ENCODE measurements at regions not wholly inside any gene's neighbourhood (a gene's known extent, or its start where the extent isn't known, plus 50 kb on each side); places are given as distances from the start of the nearest gene placed in this dataset.

DNA sequence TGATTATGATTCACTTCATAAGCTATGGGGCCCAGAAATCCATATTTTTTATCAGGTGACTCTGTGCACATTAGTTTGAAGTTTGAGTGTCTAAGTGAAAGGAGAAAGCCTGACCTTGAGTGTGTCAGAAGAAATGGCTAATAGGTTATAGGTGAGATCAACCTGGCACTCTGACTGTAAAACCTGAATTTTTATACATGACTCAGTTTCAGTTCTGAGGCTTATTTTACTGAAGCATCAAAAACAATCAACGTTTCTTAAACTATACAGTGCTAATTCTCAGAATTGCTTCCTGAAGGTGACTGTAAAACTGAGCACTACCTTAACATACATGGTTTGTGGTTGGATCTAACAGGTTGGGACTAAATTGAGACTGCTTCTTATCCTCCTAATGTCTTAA is 159.4 kb upstream of the AHR start:
- H3K56ac ChIP-seq (replicated peaks; ENCODE audit: insufficient read length, low read depth, low read length): no peak overlapping the region
- H2AK5ac ChIP-seq (ENCODE audit: low read depth, low read length): no peak overlapping the region
- no peak overlapping the region for H2BK5ac ChIP-seq (ENCODE audit: low read depth, low read length)
- no peaks in the 10 kb centered on the region for H3K4me1 ChIP-seq (replicated peaks in 1 of 4; ENCODE audit: control insufficient read depth in 3 of 4, insufficient read depth in 4 of 4, low read length in 3 of 4)
- 90% methylated on average over 1 of the region's 1 CpG; no CpG with 5 or more reads in 1 of the 2 experiments for WGBS, 2 experiments (ENCODE audit: extremely low coverage in 1 of 2, insufficient coverage in 1 of 2, insufficient read length in 1 of 2, insufficient replicate concordance in 2 of 2, low coverage in 1 of 2, low lambda C conversion rate in 2 of 2, missing lambda C conversion rate in 1 of 2)
- no peak overlapping the region for H2AFZ ChIP-seq (ENCODE audit: low read length)
- no peak overlapping the region for H3K14ac ChIP-seq (ENCODE audit: insufficient read length)
- no peak overlapping the region for H2BK15ac ChIP-seq (ENCODE audit: low read length)
- H3K18ac ChIP-seq (ENCODE audit: extremely low read depth, low read length): no peak overlapping the region
- ChIA-PET POLR2A (ENCODE audit: partially characterized antibody) (no interaction called here), CTCF (ENCODE audit: partially characterized antibody) (no interaction called here)
- no peak overlapping the region for H2BK12ac ChIP-seq (ENCODE audit: low read depth, low read length)
- H4K20me1 ChIP-seq (replicated peaks in 1 of 2; ENCODE audit: control insufficient read depth in 1 of 2, insufficient read depth in 2 of 2, low read length in 2 of 2): no peaks in the 10 kb centered on the region
- no peak overlapping the region for H3K4me2 ChIP-seq (ENCODE audit: insufficient read depth in 1 of 2, low read depth in 2 of 2, low read length in 2 of 2)
- TF ChIP-seq SP2 (IDR thresholded peaks at IDR 0.05; ENCODE audit: low read length) (no peak), SP1 (IDR thresholded peaks at IDR 0.05; ENCODE audit: low read depth, low read length) (no peak), SAP30 (IDR thresholded peaks at IDR 0.05; ENCODE audit: insufficient read depth, insufficient replicate concordance, low read length) (no peak), RBBP5 (IDR thresholded peaks at IDR 0.05; ENCODE audit: borderline replicate concordance, low read depth, low read length) (no peak), HDAC6 (IDR thresholded peaks at IDR 0.05; ENCODE audit: low read depth, low read length) (no peak), KDM1A (IDR thresholded peaks at IDR 0.05; ENCODE audit: borderline replicate concordance, low read length) (no peak), POU5F1 (IDR thresholded peaks at IDR 0.05; ENCODE audit: low read depth, low read length) (no peak), CHD1 (IDR thresholded peaks at IDR 0.05; ENCODE audit: low read depth, low read length) (no peak), EGR1 (IDR thresholded peaks at IDR 0.05; ENCODE audit: borderline replicate concordance, low read depth, low read length) (no peak), CBX5 (IDR thresholded peaks at IDR 0.05; ENCODE audit: low read depth, low read length) (no peak), ASH2L (IDR thresholded peaks at IDR 0.05; ENCODE audit: low read length) (no peak)
- TF ChIP-seq, protein P1, sequence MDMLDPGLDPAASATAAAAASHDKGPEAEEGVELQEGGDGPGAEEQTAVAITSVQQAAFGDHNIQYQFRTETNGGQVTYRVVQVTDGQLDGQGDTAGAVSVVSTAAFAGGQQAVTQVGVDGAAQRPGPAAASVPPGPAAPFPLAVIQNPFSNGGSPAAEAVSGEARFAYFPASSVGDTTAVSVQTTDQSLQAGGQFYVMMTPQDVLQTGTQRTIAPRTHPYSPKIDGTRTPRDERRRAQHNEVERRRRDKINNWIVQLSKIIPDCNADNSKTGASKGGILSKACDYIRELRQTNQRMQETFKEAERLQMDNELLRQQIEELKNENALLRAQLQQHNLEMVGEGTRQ (IDR thresholded peaks at IDR 0.05; ENCODE audit: low read length): no peak
- DNase-seq (ENCODE audit: low read depth in 1 of 2, low spot score in 2 of 2) (no peak), FAIRE-seq (no peak)
- H3K27ac ChIP-seq (ENCODE audit: low read depth, low read length): no peak overlapping the region
- H3K9ac ChIP-seq (replicated peaks in 1 of 4; ENCODE audit: extremely low read depth in 1 of 4, low read depth in 3 of 4, low read length in 3 of 4): no peak overlapping the region
- H3K23ac ChIP-seq (ENCODE audit: insufficient read length): no peak overlapping the region
- no peaks in the 10 kb centered on the region for H3K36me3 ChIP-seq (ENCODE audit: control insufficient read depth in 2 of 4, insufficient read depth in 4 of 4, low read length in 3 of 4)
- no peaks in the 10 kb centered on the region for H3K27me3 ChIP-seq (replicated peaks in 1 of 4; ENCODE audit: control insufficient read depth in 3 of 4, extremely low read depth in 1 of 4, insufficient read depth in 3 of 4, low read length in 3 of 4)
- no peaks in the 10 kb centered on the region for H3K23me2 ChIP-seq (ENCODE audit: low read depth, low read length)
- H4K5ac ChIP-seq (ENCODE audit: insufficient read length, low read depth, low read length): no peak overlapping the region
- H4K8ac ChIP-seq (ENCODE audit: extremely low read depth, insufficient read depth, low read length): no peak overlapping the region
- no peaks in the 10 kb centered on the region for H3K9me3 ChIP-seq (ENCODE audit: insufficient read depth in 2 of 2, low read depth in 1 of 2, low read length in 1 of 2)
- no peaks in the 10 kb centered on the region for H3K79me2 ChIP-seq (ENCODE audit: control insufficient read depth in 1 of 2, insufficient read depth in 2 of 2, low read length in 2 of 2)
- no peak overlapping the region for H3K4me3 ChIP-seq (ENCODE audit: extremely low read depth in 1 of 4, insufficient read depth in 2 of 4, low read depth in 3 of 4, low read length in 4 of 4)
- no peaks in the 10 kb centered on the region for H3K79me1 ChIP-seq (ENCODE audit: low read depth, low read length)
- no peak overlapping the region for H2BK120ac ChIP-seq (replicated peaks; ENCODE audit: low read depth, low read length)
- no peak overlapping the region for H2BK20ac ChIP-seq (ENCODE audit: low read length)
- no peak overlapping the region for H4K91ac ChIP-seq (replicated peaks; ENCODE audit: insufficient read length, low read length)
- no peak overlapping the region for H3K4ac ChIP-seq (replicated peaks; ENCODE audit: insufficient read length, low read depth, low read length)
